HS-27A (cell line): ENCODE measurements at regions not wholly inside any gene's neighbourhood (a gene's known extent, or its start where the extent isn't known, plus 50 kb on each side); places are given as distances from the start of the nearest gene placed in this dataset.

Source experiments
- DNase-seq: peaks from one replicate; pipeline ENCODE4 v3.0.0-alpha.2; 2012; ENCODE audit warnings: low read depth, missing footprints

GRCh38 chr9:26058111-26058895 lies 380.1 kb upstream of the TUSC1 start:
- no peak for DNase-seq

- no peak for DNase-seq
These were observed 378.8 kb upstream of the TUSC1 start for GRCh38 chr9:26057050-26057449.

GRCh38 chr9:26054600-26055520 lies 376.6 kb upstream of the TUSC1 start:
- no peak for DNase-seq

- DNase-seq = no peak
These were observed 375.7 kb upstream of the TUSC1 start for GRCh38 chr9:26053954-26054353.

- DNase-seq = no peak
These were observed 365.2 kb upstream of the TUSC1 start for GRCh38 chr9:26043431-26043830.

- no peak for DNase-seq
These were observed 356.5 kb upstream of the TUSC1 start for GRCh38 chr9:26034786-26035185.

- DNase-seq = peak; percentile 35
These were observed 355.1 kb upstream of the TUSC1 start for GRCh38 chr9:26033336-26033735.

- no peak for DNase-seq
These were observed 348.3 kb upstream of the TUSC1 start for GRCh38 chr9:26026423-26027100.

- DNase-seq = no peak
These were observed 335.0 kb upstream of the TUSC1 start for GRCh38 chr9:26013199-26013598.

- DNase-seq = no peak
These were observed 334.6 kb upstream of the TUSC1 start for GRCh38 chr9:26012797-26013196.

- DNase-seq = no peak
These were observed 316.4 kb upstream of the TUSC1 start for GRCh38 chr9:25994605-25995004.

- no peak for DNase-seq
These were observed 312.1 kb upstream of the TUSC1 start for GRCh38 chr9:25990376-25990775.

GRCh38 chr9:25975667-25976066 lies 297.4 kb upstream of the TUSC1 start:
- DNase-seq = no peak

- peak; percentile 35 for DNase-seq
These were observed 286.0 kb upstream of the TUSC1 start for GRCh38 chr9:25964239-25964638.

GRCh38 chr9:25960178-25960577 lies 281.9 kb upstream of the TUSC1 start:
- no peak for DNase-seq

- no peak for DNase-seq
These were observed 276.0 kb upstream of the TUSC1 start for GRCh38 chr9:25954209-25954608.

- no peak for DNase-seq
These were observed 269.9 kb upstream of the TUSC1 start for GRCh38 chr9:25948182-25948581.

- DNase-seq = no peak
These were observed 260.9 kb upstream of the TUSC1 start for GRCh38 chr9:25939126-25939525.

GRCh38 chr9:25936031-25936430 lies 257.8 kb upstream of the TUSC1 start:
- DNase-seq = no peak

GRCh38 chr9:25935188-25935587 lies 256.9 kb upstream of the TUSC1 start:
- no peak for DNase-seq

- no peak for DNase-seq
These were observed 240.5 kb upstream of the TUSC1 start for GRCh38 chr9:25918761-25919160.

GRCh38 chr9:25917731-25918362 lies 239.6 kb upstream of the TUSC1 start:
- no peak for DNase-seq
